COR-L47 (cell line): ENCODE measurements at regions not wholly inside any gene's neighbourhood (a gene's known extent, or its start where the extent isn't known, plus 50 kb on each side); places are given as distances from the start of the nearest gene placed in this dataset.

ENCODE experiments used
- DNase-seq: peaks from one replicate; lab custom pipeline; 2025; lab: John Stamatoyannopoulos, UW

GRCh38 chr6:209432-210103, 82.7 kb upstream of the DUSP22 start:
- DNase-seq: no peak

GRCh38 chr6:210104-210456, 82.2 kb upstream of the DUSP22 start:
- no peak for DNase-seq

GRCh38 chr6:210778-211374, 81.4 kb upstream of the DUSP22 start:
- DNase-seq: no peak

GRCh38 chr6:211871-212497, 80.3 kb upstream of the DUSP22 start:
- DNase-seq: no peak

- DNase-seq: no peak
These were observed 79.0 kb upstream of the DUSP22 start for GRCh38 chr6:213284-213683.

DNA sequence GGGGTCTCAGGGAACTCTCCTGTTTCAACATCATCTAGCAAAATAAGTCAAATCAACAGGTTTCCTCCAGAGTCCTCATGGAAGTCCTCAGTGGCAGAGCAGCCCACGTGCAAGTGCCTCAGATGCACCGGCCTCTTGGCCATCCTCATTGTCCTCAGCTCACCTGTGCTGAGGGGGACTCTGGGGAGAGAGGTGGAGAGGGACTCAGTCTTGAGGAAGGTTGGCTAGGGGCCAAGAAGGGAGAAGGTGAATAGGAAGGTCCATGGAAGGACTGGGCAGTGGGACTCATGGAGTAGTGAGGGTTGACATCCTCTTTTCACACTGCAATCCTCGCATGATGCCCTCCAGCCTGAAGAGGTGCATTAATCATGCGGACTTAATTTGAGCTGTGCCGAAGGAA, 77.9 kb upstream of the DUSP22 start:
- DNase-seq: no peak

- DNase-seq: no peak
These were observed 76.8 kb upstream of the DUSP22 start for GRCh38 chr6:215335-216034.

DNA sequence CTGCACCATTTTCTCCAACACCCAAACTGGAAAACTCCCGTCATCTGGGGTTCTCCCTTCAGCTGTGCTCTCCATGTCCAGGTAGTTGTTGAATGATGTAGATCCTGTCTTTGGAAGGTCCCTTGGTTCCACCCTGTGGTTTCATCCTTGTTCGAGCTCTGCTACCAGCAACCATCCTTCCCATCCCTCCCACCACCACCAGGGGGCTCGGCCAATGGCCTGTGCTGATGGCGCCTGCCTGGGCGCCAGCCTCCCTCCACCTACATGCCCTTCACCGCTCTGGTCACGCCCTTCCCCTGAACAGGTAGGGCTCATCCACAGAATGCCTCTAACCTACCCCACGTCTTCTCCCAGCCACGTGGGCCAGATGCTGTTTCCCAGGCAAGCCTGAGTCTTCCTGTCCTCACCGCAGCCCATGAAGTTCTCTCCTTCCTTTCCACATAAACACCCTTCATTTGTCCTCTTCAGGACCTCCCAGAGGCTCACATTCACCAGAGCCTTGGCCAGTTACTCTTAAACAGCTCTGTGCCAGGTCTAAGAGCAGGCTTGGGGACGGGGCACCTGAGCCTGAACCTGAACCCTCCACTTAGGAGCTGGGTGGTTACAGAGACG, 75.1 kb upstream of the DUSP22 start:
- no peak for DNase-seq

DNA sequence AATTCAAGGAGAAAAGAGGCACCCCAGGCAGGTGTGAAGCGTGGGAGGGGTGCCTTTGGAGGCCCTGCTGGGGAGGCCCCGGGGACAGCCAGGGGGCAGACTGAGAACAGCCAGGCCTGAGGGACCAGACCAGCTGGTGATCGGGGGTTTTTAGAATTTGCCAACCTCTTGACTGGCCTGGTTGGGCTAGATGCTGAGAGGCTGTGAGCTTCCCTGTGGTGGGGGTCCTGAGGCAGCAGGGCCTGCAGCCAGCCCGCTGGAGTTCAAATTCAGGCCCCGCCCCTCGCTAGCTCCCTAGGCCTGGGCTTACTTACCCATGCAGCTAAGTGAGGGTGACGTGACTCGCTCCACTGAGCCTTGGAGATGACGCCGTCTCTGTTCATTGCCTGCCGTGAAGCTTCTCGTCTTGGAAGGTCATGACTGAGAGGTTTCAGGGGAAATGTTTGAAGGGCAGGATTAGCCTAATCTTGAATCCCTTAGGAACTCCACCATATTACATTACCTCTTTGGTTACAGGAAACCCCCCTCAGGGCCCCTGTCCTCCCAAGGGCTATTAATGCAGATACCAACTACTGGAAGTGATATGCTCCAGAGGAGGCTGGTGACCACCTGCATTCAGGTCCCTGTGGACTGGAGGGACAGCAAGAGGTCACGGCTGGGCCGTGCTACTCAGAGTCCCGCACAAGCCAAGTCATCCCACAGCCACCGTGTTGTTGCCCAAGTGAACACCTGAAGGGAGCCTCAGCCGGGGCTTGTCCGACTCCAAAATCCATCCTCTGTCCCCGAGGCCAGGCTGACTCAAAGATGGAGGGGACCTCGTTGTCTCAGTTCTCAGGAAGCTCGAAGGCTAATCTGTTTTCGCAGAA, 73.9 kb upstream of the DUSP22 start:
- DNase-seq: no peak

DNA sequence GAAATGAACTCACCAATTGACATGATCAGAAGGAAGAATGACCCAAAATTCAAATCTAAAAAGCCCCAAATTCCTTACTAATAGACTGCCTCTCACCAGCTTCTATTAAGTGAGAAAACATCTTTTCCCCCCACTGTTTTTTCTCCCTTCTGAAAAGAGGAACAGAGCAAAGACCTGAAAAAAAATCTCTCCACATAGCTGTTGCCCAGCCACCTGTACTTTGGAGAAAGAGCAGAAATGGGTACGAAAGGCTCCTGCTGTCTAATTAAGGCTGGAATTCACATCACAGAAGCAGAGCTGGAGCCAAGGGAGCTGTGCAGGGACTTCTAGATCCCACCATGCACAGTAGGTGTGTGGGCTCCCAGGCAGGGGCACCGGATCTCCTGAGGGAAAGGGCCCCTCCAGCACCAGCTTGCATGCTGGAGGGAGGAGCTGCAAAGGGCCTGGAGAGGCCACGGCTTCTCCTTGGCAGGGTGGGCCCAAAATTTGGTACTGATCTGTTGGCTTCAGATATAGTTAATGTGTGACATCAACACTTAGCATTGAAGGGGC, 73.2 kb upstream of the DUSP22 start:
- DNase-seq: no peak

- no peak for DNase-seq
These were observed 72.6 kb upstream of the DUSP22 start for GRCh38 chr6:219641-220198.

DNA sequence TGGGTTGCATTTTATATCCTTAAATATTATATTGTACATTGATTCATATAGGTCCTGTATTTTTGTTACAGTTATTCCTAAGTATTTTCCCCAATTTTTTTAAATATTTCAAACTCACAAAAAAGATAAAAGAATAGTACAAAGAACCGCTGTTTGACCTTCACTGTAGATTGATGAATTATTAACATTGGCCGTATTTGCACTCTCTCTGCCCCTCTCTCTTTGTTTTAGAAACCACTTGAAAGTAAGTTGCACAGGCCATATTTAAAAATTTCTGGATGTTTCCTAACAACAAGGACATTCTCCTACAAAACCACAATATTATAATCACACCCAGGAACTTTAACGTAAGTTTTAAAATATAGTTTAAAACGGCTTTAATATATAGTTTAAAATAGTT, 72.0 kb upstream of the DUSP22 start:
- DNase-seq: no peak

GRCh38 chr6:220721-221475, 71.4 kb upstream of the DUSP22 start:
- no peak for DNase-seq

- DNase-seq: no peak
These were observed 70.5 kb upstream of the DUSP22 start for GRCh38 chr6:221531-222349.

DNA sequence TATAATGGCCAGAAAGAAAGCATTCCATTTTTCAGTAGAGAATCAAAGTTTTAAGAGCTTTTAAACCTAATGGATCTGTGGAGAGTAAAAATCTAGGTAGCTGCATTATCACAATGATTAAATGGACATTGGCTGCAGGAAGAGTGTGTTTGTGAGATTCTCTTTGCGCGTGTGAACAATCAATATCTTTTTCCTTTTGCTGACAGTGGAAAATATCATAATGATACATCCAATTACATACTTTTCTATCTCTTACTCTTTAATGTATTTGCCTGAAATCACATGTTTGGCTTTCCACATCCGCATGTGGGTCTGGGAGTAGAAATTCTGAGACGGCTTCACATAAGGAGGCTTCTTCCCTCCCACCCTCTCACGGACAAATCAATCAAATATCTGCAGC, 69.8 kb upstream of the DUSP22 start:
- no peak for DNase-seq

DNA sequence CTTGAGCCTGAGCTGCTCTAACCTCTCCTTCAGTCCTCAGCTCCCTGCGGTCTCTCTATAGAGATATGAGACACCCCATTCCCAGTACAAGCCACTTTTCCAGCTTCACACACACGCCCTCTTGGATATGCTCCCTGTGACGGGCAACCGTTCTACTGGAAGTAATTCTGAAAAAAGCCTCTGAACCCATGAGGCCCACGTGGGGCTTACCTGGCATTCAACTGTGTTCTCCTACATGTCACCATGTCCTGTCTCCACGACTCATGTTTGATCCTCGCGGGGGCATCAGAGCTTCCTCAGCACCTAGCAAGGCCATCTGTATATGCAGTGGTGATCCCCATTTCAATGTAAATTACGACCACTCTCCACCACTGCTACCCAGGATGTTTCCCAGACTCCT, 69.2 kb upstream of the DUSP22 start:
- DNase-seq: no peak

DNA sequence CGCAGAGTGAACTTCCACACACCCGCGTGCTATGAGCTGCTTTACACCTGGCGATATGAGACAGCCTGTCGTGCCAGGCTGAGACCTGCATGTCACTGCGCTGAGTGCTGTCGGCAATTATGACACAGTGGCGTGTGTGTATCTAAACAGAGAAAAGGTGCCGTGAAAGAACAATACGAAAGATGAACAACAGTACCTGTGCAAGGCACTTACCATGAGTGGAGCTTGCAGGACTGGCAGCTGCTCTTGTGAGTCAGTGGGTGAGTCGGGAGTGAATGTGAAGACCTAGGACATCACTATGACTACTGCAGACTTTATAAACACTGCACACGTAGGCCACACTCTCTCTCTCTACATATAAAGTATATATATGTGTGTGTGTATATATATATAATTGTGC, 68.5 kb upstream of the DUSP22 start:
- no peak for DNase-seq

- DNase-seq: no peak
These were observed 67.9 kb upstream of the DUSP22 start for GRCh38 chr6:224350-224749.

GRCh38 chr6:225121-225721, 67.1 kb upstream of the DUSP22 start:
- DNase-seq: no peak
